ENCODE measurements at regions not wholly inside any gene's neighbourhood (a gene's known extent, or its start where the extent isn't known, plus 50 kb on each side); places are given as distances from the start of the nearest gene placed in this dataset.
A peak's percentile ranks its signal among the peaks of the same experiment; 100 is the strongest.
"Not testable (repeated sequence)": the region's sequence is repeated elsewhere in the genome, so short reads cannot be mapped to it uniquely, and the experiment has no call there.

- no peak for DNase-seq
Observed at GRCh38 chr18:51337406-51337805, 139.9 kb upstream of the MEX3C start.

GRCh38 chr18:51339856-51340255, 142.4 kb upstream of the MEX3C start:
- DNase-seq = no peak

GRCh38 chr18:51340332-51340731, 142.9 kb upstream of the MEX3C start:
- no peak for DNase-seq

DNA sequence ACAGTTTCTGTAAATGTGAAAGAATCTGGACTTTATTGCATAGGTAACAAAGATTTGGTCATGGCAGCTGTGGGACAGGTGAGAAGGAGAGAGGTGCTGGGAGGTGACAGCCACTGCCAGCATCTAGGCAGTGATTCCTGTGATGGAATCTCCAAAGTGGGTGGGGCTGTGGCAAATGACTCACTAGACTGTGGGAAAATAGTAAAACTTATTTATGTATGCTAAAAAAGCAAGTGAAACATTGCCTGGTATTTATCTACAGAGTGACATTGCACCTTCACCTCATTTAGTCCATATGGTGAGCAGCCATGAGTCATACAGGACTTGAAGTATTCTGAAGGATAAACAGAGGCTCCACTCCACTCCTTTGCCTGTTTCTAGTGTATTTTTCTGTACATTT, 145.3 kb upstream of the MEX3C start:
- no peak for DNase-seq

DNA sequence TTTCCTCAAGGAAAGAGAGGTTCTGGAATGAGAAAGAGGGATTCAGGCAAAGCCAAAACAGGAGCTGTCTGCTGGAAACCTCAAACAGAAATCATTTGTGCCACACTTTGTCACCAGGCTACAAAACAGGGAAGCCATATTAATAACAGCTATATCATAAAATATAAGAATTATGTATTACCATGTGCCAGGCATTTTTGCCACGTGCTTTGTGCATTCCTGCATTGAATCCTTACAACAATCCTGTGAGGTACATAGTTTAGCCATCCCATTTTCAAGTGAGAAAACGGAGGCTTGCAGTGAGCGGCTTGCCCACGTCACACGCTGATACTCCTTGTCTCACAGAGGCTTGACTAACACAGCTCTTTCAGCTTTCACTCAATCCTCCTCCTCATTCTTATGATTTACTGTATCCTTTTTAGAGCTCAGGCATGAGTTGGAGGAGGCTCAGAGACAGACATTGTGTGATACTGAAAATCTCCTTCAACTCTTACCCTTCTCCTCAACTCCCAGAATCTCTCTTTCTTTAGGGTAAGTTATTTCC, 148.4 kb upstream of the MEX3C start:
- no peak for DNase-seq

DNA sequence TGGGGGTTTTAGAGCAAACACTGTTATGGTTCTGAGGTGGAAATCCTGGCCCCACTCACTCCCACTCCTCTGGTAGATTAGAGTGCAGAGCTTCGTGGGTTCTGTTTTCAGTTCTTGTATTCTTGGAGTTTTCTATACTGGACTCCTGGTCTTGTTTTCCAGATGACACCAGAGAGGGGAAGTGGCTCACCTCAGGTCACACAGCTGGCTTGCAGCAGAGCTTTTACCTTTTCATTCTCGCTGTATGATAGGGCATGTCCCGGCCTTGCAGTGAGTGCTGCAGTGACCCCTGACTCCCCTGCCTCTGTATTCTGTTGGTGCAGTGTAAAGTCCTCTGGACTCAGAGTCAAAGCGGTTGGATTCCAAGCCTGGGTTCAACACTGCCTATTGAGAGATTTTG, 148.9 kb upstream of the MEX3C start:
- DNase-seq = no peak

DNA sequence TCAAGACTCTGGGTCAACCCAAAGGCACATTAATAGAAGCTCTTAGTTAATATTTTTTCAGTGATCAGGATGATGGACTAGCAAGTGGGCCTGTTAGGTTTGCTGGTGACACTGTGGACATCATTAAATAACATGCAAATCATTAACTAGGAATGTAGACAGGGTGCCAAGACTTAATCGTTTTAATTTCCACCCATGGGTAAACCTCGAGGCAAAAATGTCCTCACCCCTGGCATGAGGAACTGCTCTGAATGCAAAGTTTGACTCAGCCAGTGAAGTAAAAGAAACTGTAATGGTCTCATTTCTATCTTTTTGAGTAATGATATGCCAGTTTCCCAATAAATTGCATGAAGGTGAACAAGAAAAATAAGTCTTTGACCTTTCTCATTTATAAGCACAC, 152.6 kb upstream of the MEX3C start:
- DNase-seq = no peak

DNA sequence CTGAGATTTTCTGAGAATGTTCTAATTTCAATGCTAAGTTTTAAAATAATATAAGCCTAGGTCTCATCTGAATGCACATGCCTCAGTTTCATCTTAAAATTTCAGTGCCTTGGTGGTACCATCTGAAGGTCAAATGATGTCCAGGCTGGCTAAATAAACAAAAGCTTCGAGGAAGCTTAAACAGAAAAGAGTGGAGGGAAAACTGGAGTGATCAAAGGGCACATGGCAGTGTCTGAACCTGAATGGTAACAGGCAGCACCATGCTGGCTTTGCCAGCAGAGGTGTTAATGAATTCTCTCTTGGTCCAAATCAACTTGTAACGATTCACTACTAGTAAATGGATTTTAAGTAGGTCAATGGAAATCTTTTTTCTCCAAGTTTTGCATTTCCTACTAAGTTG, 158.4 kb upstream of the MEX3C start:
- DNase-seq = no peak

DNA sequence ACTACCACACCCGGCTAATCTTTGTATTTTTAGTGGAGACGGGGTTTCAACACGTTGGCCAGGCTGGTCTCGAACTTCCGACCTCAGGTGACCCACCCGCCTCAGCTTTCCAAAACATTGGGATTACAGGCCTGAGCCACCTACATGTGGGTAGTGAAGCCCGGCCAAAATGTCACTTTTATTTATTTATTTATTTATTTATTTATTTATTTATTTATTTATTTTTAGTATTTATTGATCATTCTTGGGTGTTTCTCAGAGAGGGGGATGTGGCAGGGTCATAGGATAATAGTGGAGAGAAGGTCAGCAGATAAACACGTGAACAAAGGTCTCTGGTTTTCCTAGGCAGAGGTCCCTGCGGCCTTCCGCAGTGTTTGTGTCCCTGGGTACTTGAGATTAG, 162.8 kb upstream of the MEX3C start:
- DNase-seq = not testable (repeated sequence)

DNA sequence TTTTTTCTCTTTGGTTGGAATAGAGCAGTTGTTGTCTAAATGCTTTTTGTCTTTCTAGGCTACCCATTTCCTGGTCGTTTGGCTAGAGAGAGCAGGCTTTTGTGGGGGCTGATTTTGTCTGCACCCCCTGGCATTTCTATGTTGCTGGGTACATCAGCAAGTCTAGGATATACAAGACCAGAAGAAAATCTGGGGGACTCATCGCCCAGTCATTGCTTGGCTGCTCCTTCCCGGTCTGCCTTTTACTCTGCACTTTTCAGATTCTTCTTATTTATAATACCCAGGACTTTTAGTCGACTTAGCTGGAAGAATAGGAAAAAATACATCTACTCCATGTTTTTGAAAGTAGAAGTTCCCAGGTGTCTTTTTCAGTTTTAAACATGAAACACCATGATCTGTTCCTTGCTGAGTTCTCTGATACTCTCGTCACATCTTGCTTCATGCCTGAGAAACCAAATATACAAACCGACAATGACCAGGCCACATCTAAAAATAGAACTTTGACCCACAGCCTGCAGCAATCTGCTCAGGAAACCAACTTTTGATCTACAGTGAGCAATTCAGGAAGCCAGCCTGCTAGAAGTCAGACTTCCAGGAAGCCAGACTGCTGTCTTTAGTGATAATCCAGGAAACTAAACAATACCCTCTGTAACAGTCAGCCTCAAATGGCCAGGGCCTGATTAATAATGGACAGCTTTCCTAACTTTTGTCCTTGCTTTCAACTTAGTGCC, 163.8 kb upstream of the MEX3C start:
- DNase-seq = no peak

- no peak for DNase-seq
Observed at GRCh38 chr18:51363384-51363783, 165.9 kb upstream of the MEX3C start.

- DNase-seq = no peak
Observed at GRCh38 chr18:51370996-51371395, 173.5 kb upstream of the MEX3C start.

GRCh38 chr18:51371929-51372328, 174.4 kb upstream of the MEX3C start:
- no peak for DNase-seq

DNA sequence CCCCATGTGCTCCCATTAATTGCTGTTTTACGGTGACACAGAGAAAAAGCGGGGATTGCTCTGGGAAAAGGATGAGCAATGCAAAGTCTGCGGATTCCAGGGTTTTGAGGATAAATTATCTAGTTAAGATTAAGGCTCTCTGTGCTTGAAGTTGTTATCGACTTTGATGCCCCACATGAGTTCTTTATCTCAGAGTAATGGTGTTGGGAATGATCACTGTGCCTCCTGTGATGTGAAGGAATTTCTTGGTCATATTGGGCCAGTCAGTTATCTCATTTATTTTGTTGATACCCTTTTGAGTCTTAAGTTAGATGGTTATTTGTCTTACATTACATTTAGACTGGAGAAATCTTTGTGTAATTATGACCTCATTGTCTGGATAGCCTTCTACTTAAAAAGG, 184.6 kb upstream of the MEX3C start:
- DNase-seq = no peak

- no peak for DNase-seq
Observed at GRCh38 chr18:51383116-51383515, 185.6 kb upstream of the MEX3C start.

DNA sequence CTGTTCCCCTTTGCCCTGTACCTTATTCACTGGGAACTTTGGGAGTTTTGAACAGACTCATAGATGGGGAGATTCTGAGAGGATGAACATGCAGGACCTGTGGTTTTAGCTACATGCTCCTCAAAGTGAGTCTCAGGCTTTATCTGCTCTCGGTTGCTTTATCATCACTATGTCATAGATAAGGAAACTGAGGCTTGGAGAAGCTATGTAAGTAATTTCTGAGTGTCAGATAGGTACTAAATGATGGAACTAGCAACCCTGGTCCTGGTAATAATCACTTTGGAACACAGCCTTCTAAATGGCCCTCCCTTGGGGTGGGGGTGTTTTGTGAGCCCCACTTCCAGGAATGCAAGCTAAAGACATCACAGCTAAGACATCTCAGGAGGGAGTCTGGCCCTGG, 186.2 kb upstream of the MEX3C start:
- no peak for DNase-seq

DNA sequence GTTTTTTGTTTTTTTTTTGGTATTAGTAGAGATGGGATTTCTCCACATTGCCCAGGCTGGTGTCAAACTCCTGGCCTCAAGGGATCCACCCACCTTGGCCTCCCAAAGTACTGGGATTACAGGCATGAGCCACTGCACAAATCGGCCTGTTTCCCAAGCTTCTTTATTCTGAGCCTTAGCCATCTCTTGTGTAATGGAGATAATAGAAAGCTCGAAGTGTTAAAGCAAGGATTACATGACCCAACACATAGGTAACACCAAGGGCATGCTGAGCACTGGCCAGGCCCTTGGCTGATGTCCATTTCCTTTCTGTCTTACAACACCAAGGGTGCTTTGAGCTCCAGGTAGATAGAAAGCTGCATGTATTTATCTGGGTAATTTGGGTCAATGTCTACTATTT, 187.8 kb upstream of the MEX3C start:
- no peak for DNase-seq

DNA sequence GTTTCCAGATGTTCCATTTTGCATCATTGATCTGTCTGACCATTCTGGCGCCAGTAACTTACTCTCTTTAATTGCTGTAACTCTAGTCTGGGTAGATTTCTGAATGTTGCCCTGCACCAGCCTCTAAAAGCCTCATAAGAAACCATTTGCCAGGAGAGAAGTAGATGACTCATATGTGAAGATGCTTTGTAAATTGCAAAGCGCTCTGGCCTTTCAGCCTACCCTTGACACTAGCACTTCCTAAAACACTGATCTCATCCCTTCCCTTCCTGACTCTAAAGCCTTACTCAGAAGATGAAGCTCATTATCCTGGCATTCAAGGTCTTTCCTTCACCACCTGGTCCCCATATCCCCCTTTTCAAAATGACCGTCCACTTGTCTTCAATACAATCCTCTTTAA, 193.2 kb upstream of the MEX3C start:
- DNase-seq = peak; percentile 90

GRCh38 chr18:51391215-51391614, 193.7 kb upstream of the MEX3C start:
- no peak for DNase-seq

DNA sequence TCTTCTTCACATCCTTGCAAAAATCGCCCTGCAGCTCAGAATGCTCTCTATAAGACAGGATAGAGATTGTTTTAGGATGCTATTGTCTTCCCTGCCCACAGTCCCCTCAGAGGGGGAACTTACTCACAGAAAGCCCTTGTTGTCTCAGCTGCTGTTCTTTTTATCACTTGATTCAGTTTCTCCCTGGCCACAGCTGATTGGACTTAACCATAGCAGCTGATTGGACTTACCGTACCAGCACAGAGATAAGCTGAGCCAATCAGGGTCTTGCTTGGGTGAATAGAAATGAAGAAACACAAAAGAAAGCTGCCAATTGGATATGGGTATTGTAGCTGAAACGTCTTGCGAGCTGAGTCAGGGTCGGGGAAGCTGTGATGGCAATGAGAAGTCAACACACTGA, 194.2 kb upstream of the MEX3C start:
- no peak for DNase-seq

DNA sequence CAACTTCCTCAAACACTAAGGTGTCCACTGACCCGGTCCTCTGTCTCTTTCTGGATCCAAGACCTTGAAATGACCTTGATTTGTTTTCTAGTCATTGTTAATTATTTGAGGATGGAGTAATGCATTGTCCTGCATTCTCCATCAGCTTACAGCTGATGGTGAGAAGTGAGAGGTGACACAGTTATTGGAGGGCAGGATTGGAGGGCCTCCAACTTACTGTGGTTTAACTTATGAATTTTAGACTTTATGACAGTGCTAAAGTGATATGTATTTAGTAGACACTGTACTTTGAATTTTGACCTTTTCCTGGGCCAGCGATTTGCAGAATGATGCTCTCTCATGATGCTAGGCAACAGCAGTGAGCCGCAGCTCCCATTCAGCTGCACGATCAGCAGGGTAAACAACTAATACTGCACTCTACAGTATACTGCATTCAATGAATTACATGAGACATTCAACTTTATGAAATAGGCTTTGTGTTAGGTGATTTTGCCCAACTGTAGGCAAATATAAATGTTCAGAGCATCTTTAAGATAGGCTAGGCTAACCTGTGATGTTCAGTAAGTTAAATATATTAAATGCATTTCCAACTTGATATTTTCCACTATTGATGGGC, 200.0 kb upstream of the MEX3C start:
- no peak for DNase-seq

- no peak for DNase-seq
Observed at GRCh38 chr18:51398104-51398503, 200.6 kb upstream of the MEX3C start.

- no peak for DNase-seq
Observed at GRCh38 chr18:51399491-51400122, 202.1 kb upstream of the MEX3C start.

GRCh38 chr18:51400721-51401120, 203.2 kb upstream of the MEX3C start:
- DNase-seq = no peak

All from NCI-H2227 treated with DMSO at 0.1 percent for 48 hours (cell line).